ENCODE measurements at regions not wholly inside any gene's neighbourhood (a gene's known extent, or its start where the extent isn't known, plus 50 kb on each side); places are given as distances from the start of the nearest gene placed in this dataset.

GRCh38 chr10:63829573-63830149 is 308.5 kb downstream of the REEP3 start (continued):
- TF ChIP-seq SYNCRIP (IDR thresholded peaks at IDR 0.05; ENCODE audit: insufficient read depth, low read depth, low read length) (no peak), ZKSCAN5 (CRISPR knock-in tag; IDR thresholded peaks at IDR 0.05) (no peak)

- no TSS peak for BruUV-seq (replicated peaks)
- ATAC-seq (no peak), DNase-seq (ENCODE audit: low spot score) (no peak), FAIRE-seq (no peak)
- no peaks in the 10 kb centered on the region for H3K36me3 ChIP-seq (replicated peaks in 1 of 2; ENCODE audit: control insufficient read depth in 1 of 2, insufficient read depth in 2 of 2, low read length in 2 of 2)
- in situ Hi-C loops (cut with HindIII; ENCODE audit: extremely low pct_ligation_motif_present, low pct_unique_long_range_greater_than_20kb) (no loop called here), intact Hi-C loops (cut with micrococcal nuclease; ENCODE audit: unreplicated experiment) (no loop called here)
- no peaks in the 10 kb centered on the region for H3K79me2 ChIP-seq (ENCODE audit: insufficient read depth, low read length)
- H4K20me1 ChIP-seq (ENCODE audit: insufficient read depth, low read length) = no peaks in the 10 kb centered on the region
- H3K9me3 ChIP-seq (ENCODE audit: low read length) = no peaks in the 10 kb centered on the region
- no peak overlapping the region for H3K9ac ChIP-seq (ENCODE audit: insufficient read depth, low read depth, low read length)
- no peak overlapping the region for H3K4me3 ChIP-seq (replicated peaks in 1 of 3; ENCODE audit: insufficient read depth in 1 of 3, low read depth in 2 of 3, low read length in 3 of 3)
- POLR2A ChIA-PET = no interaction called here
- H3K27me3 ChIP-seq (ENCODE audit: control insufficient read depth in 1 of 2, insufficient read depth in 2 of 2, low read length in 2 of 2) = no peaks in the 10 kb centered on the region; a peak in 1 of 5 replicates
- CTCF ChIA-PET (ENCODE audit: low intra/inter-chr PET ratio, low total read pairs) = no interaction called here
- H2AFZ ChIP-seq (ENCODE audit: low read length) = no peak overlapping the region
- H3K4me2 ChIP-seq (ENCODE audit: low read depth, low read length) = no peak overlapping the region
- no peaks in the 10 kb centered on the region for H3K4me1 ChIP-seq (ENCODE audit: insufficient read depth, low read length)
- H3K27ac ChIP-seq (ENCODE audit: extremely low read length, insufficient read depth, low read length) = no peak overlapping the region
- TF ChIP-seq POLR2A (IDR thresholded peaks at IDR 0.05; ENCODE audit: insufficient read depth in 1 of 2, low read depth in 2 of 2, low read length in 2 of 2) (no peak), PITX1 (CRISPR knock-in tag; IDR thresholded peaks at IDR 0.05) (no peak), MIER2 (CRISPR knock-in tag; IDR thresholded peaks at IDR 0.05) (no peak), ZNF460 (CRISPR knock-in tag; IDR thresholded peaks at IDR 0.05; ENCODE audit: borderline replicate concordance) (no peak), CBFB (CRISPR knock-in tag; IDR thresholded peaks at IDR 0.05) (no peak), NCOA1 (CRISPR knock-in tag; IDR thresholded peaks at IDR 0.05) (no peak), WIZ (CRISPR knock-in tag; IDR thresholded peaks at IDR 0.05) (no peak), ZNF652 (CRISPR knock-in tag; IDR thresholded peaks at IDR 0.05; ENCODE audit: borderline replicate concordance, low read depth) (no peak), ZBTB8A (CRISPR knock-in tag; IDR thresholded peaks at IDR 0.05; ENCODE audit: borderline replicate concordance, low read depth) (no peak), USF2 (IDR thresholded peaks at IDR 0.05; ENCODE audit: low read depth, low read length) (no peak), USF2 (CRISPR knock-in tag; IDR thresholded peaks at IDR 0.05; ENCODE audit: borderline replicate concordance) (no peak), KLF9 (CRISPR knock-in tag; IDR thresholded peaks at IDR 0.05; ENCODE audit: low read depth) (no peak), SOX6 (IDR thresholded peaks at IDR 0.05) (no peak), SOX6 (CRISPR knock-in tag; IDR thresholded peaks at IDR 0.05) (no peak), ZNF260 (CRISPR knock-in tag; IDR thresholded peaks at IDR 0.05; ENCODE audit: borderline replicate concordance, low read depth) (no peak), CTCF (CRISPR knock-in tag; IDR thresholded peaks at IDR 0.05) (no peak), MXD3 (CRISPR knock-in tag; IDR thresholded peaks at IDR 0.05) (no peak), KLF15 (CRISPR knock-in tag; IDR thresholded peaks at IDR 0.05; ENCODE audit: borderline replicate concordance) (no peak)
These were observed 311.5 kb downstream of the REEP3 start for GRCh38 chr10:63832686-63833085.

Data from HepG2 (cell line).